Liver (tissue), 8 donors: ENCODE measurements at regions not wholly inside any gene's neighbourhood (a gene's known extent, or its start where the extent isn't known, plus 50 kb on each side); places are given as distances from the start of the nearest gene placed in this dataset.
A peak's percentile ranks its signal among the peaks of the same experiment; 100 is the strongest.

Experiments
- DNase-seq: peaks from one replicate; pipeline ENCODE4 v3.0.0-alpha.2; 2017; ENCODE audit warnings: low spot score
- H3K27ac ChIP-seq, 2 donors: one replicate each; pipeline ENCODE4 v1.7.0; 2013; ENCODE audit warnings: inconsistent platforms in 2 of 2, low read length in 2 of 2, control low read depth in 1 of 2, low read depth in 1 of 2, mild to moderate bottlenecking in 1 of 2
- H3K27me3 ChIP-seq, 4 donors: one replicate each; pipeline versions ENCODE4 v1.6.1 to v1.7.0; 2013; ENCODE audit warnings: low read length in 3 of 4, inconsistent platforms in 1 of 4, mild to moderate bottlenecking in 1 of 4, moderate library complexity in 1 of 4; ENCODE audit not compliant: control insufficient read depth in 4 of 4, insufficient read depth in 4 of 4
- H3K36me3 ChIP-seq, 4 donors: one replicate each; pipeline versions ENCODE4 v1.6.1 to v1.7.0; 2013; ENCODE audit warnings: low read length in 3 of 4, mild to moderate bottlenecking in 3 of 4, low read depth in 1 of 4, moderate library complexity in 1 of 4; ENCODE audit not compliant: control insufficient read depth in 4 of 4, insufficient read depth in 3 of 4
- H3K4me1 ChIP-seq, 4 donors: one replicate each; pipeline versions ENCODE4 v1.6.1 to v1.7.0; 2013; ENCODE audit warnings: low read length in 3 of 4, mild to moderate bottlenecking in 3 of 4, moderate library complexity in 1 of 4; ENCODE audit not compliant: control insufficient read depth in 4 of 4, insufficient read depth in 4 of 4
- H3K4me3 ChIP-seq, 3 donors: one replicate each; pipeline versions ENCODE4 v1.6.1 to v1.7.0; 2013; ENCODE audit warnings: low read length in 3 of 3, control low read depth in 1 of 3, low read depth in 1 of 3, mild to moderate bottlenecking in 1 of 3
- H3K9ac ChIP-seq, 2 donors: one replicate each; pipeline ENCODE4 v1.7.0; 2013; ENCODE audit warnings: low read length in 2 of 2, mild to moderate bottlenecking in 2 of 2, moderate library complexity in 2 of 2, control low read depth in 1 of 2, low read depth in 1 of 2
- H3K9me3 ChIP-seq, 4 donors: one replicate each; pipeline versions ENCODE4 v1.6.1 to v1.7.0; 2013; ENCODE audit warnings: low read length in 3 of 4; ENCODE audit not compliant: control insufficient read depth in 4 of 4
- EGR1 ChIP-seq, 2 donors: IDR thresholded peaks; 2 replicates each; pipeline ENCODE4 v1.6.1; 2016 to 2018; ENCODE audit warnings: antibody characterized with exemption in 2 of 2, low read depth in 2 of 2
- FOXA1 ChIP-seq: IDR thresholded peaks from 2 replicates; pipeline ENCODE4 v1.6.1; 2016; ENCODE audit warnings: antibody characterized with exemption
- FOXA2 ChIP-seq: IDR thresholded peaks from 2 replicates; pipeline ENCODE4 v1.6.1; 2016; ENCODE audit warnings: antibody characterized with exemption
- GABPA ChIP-seq, 2 donors: IDR thresholded peaks in 1 of 2; conservative IDR thresholded peaks in 1 of 2; 2 replicates each; pipeline ENCODE4 v1.6.1; 2016; ENCODE audit warnings: antibody characterized with exemption in 2 of 2, mild to moderate bottlenecking in 1 of 2, moderate library complexity in 1 of 2
- HNF4A ChIP-seq, 2 donors: conservative IDR thresholded peaks; 2 replicates each; pipeline ENCODE4 v1.6.1; 2016; ENCODE audit warnings: antibody characterized with exemption in 2 of 2, mild to moderate bottlenecking in 2 of 2
- HNF4G ChIP-seq: IDR thresholded peaks from 2 replicates; pipeline ENCODE4 v1.6.1; 2016; ENCODE audit warnings: antibody characterized with exemption
- JUND ChIP-seq, 2 donors: IDR thresholded peaks; 2 replicates each; pipeline ENCODE4 v1.6.1; 2016; ENCODE audit warnings: antibody characterized with exemption in 2 of 2
- NR2F2 ChIP-seq: IDR thresholded peaks from 2 replicates; pipeline ENCODE4 v1.6.1; 2016; ENCODE audit warnings: antibody characterized with exemption
- RAD21 ChIP-seq, 2 donors: IDR thresholded peaks; 2 replicates each; pipeline ENCODE4 v1.6.1; 2016; ENCODE audit warnings: antibody characterized with exemption in 2 of 2, mild to moderate bottlenecking in 2 of 2
- RXRA ChIP-seq, 2 donors: IDR thresholded peaks; 2 replicates each; pipeline ENCODE4 v1.6.1; 2017 to 2018; ENCODE audit warnings: antibody characterized with exemption in 2 of 2, mild to moderate bottlenecking in 1 of 2
- SP1 ChIP-seq: IDR thresholded peaks from 2 replicates; pipeline ENCODE4 v1.6.1; 2018; ENCODE audit warnings: antibody characterized with exemption, mild to moderate bottlenecking
- TAF1 ChIP-seq: conservative IDR thresholded peaks from 2 replicates; pipeline ENCODE4 v1.6.1; 2016; ENCODE audit warnings: antibody characterized with exemption, mild to moderate bottlenecking
- YY1 ChIP-seq: IDR thresholded peaks from 2 replicates; pipeline ENCODE4 v1.6.1; 2016; ENCODE audit warnings: antibody characterized with exemption, mild to moderate bottlenecking
- WGBS: extraction: QIAGEN DNeasy Blood & Tissue Kit; methylation state at CpG from one replicate; pipeline ENCODE4 v1.1.7; 2013; 5-methylcytosine and 5-hydroxymethylcytosine counted together
- TF ChIP-seq, protein P1 (sequence below): IDR thresholded peaks from 2 replicates; pipeline ENCODE4 v1.6.1; 2016; ENCODE audit warnings: antibody characterized with exemption, mild to moderate bottlenecking
- TF ChIP-seq, protein P2 (sequence below): fragments of 150-350 bp; IDR thresholded peaks from 2 replicates; pipeline ENCODE4 v1.5.1; 2017; ENCODE audit warnings: improper control_type of control experiment, low read depth, low read length; ENCODE audit not compliant: missing input control
- TF ChIP-seq, protein P3 (sequence below): IDR thresholded peaks from 2 replicates; pipeline ENCODE4 v1.6.1; 2016; ENCODE audit warnings: antibody characterized with exemption
- TF ChIP-seq, protein P4 (sequence below): IDR thresholded peaks from 2 replicates; pipeline ENCODE4 v1.6.1; 2016; ENCODE audit warnings: antibody characterized with exemption
- TF ChIP-seq, protein P5 (sequence below): IDR thresholded peaks from 2 replicates; pipeline ENCODE4 v1.6.1; 2016; ENCODE audit warnings: antibody characterized with exemption
- donor health status: healthy.
- donor health status: healthy.
- donor health status: healthy.
- donor health status: healthy.
- donor health status: healthy.

DNA sequence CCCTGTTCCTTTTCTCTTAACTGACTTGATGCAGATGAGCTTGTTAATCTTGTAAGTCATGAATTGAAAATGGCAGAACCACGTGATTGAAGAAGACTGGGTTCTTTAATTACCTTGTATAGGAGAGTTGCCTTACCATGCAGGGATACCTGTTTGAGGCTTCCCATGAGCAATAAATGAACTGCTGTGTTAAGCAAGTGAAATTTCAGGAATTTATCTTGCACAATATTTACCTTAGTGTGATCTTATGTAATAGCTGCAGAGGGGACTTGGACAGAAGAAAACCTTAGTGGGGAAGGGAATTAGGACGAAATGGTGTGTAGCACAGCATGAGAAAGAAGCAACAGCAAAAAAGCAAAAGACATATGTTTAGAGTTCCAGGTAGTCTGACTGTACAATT is 384.0 kb upstream of the TMEFF2 start:
- H3K4me3 ChIP-seq = no peak overlapping the region
- TF ChIP-seq EGR1 (IDR thresholded peaks at IDR 0.05; ENCODE audit: low read depth in 2 of 2) = no peak
- no peak for TF ChIP-seq HNF4G
- TF ChIP-seq SP1 = peak; percentile 10
- TF ChIP-seq FOXA2 = peak; percentile 84
- TF ChIP-seq, protein P1, sequence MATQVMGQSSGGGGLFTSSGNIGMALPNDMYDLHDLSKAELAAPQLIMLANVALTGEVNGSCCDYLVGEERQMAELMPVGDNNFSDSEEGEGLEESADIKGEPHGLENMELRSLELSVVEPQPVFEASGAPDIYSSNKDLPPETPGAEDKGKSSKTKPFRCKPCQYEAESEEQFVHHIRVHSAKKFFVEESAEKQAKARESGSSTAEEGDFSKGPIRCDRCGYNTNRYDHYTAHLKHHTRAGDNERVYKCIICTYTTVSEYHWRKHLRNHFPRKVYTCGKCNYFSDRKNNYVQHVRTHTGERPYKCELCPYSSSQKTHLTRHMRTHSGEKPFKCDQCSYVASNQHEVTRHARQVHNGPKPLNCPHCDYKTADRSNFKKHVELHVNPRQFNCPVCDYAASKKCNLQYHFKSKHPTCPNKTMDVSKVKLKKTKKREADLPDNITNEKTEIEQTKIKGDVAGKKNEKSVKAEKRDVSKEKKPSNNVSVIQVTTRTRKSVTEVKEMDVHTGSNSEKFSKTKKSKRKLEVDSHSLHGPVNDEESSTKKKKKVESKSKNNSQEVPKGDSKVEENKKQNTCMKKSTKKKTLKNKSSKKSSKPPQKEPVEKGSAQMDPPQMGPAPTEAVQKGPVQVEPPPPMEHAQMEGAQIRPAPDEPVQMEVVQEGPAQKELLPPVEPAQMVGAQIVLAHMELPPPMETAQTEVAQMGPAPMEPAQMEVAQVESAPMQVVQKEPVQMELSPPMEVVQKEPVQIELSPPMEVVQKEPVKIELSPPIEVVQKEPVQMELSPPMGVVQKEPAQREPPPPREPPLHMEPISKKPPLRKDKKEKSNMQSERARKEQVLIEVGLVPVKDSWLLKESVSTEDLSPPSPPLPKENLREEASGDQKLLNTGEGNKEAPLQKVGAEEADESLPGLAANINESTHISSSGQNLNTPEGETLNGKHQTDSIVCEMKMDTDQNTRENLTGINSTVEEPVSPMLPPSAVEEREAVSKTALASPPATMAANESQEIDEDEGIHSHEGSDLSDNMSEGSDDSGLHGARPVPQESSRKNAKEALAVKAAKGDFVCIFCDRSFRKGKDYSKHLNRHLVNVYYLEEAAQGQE = no peak
- TF ChIP-seq, protein P2, sequence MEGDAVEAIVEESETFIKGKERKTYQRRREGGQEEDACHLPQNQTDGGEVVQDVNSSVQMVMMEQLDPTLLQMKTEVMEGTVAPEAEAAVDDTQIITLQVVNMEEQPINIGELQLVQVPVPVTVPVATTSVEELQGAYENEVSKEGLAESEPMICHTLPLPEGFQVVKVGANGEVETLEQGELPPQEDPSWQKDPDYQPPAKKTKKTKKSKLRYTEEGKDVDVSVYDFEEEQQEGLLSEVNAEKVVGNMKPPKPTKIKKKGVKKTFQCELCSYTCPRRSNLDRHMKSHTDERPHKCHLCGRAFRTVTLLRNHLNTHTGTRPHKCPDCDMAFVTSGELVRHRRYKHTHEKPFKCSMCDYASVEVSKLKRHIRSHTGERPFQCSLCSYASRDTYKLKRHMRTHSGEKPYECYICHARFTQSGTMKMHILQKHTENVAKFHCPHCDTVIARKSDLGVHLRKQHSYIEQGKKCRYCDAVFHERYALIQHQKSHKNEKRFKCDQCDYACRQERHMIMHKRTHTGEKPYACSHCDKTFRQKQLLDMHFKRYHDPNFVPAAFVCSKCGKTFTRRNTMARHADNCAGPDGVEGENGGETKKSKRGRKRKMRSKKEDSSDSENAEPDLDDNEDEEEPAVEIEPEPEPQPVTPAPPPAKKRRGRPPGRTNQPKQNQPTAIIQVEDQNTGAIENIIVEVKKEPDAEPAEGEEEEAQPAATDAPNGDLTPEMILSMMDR = no peak
- TF ChIP-seq GABPA (IDR thresholded peaks at IDR 0.05 in 1 of 2, conservative IDR thresholded peaks at IDR 0.05 in 1 of 2) = no peak
- TF ChIP-seq YY1 = peak; percentile 37
- no peak for TF ChIP-seq TAF1
- peak; percentile 18 to 53 for TF ChIP-seq HNF4A (conservative IDR thresholded peaks at IDR 0.05)
- TF ChIP-seq RXRA (IDR thresholded peaks at IDR 0.05) = peak; percentile 28 to 59
- TF ChIP-seq, protein P3, sequence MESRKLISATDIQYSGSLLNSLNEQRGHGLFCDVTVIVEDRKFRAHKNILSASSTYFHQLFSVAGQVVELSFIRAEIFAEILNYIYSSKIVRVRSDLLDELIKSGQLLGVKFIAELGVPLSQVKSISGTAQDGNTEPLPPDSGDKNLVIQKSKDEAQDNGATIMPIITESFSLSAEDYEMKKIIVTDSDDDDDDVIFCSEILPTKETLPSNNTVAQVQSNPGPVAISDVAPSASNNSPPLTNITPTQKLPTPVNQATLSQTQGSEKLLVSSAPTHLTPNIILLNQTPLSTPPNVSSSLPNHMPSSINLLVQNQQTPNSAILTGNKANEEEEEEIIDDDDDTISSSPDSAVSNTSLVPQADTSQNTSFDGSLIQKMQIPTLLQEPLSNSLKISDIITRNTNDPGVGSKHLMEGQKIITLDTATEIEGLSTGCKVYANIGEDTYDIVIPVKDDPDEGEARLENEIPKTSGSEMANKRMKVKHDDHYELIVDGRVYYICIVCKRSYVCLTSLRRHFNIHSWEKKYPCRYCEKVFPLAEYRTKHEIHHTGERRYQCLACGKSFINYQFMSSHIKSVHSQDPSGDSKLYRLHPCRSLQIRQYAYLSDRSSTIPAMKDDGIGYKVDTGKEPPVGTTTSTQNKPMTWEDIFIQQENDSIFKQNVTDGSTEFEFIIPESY = peak; percentile 37
- no peak for TF ChIP-seq NR2F2
- peak; percentile 20 to 30 for TF ChIP-seq RAD21 (IDR thresholded peaks at IDR 0.05)
- peak in 1 of 2 donors; percentile 20 for TF ChIP-seq JUND (IDR thresholded peaks at IDR 0.05)
- TF ChIP-seq, protein P4, sequence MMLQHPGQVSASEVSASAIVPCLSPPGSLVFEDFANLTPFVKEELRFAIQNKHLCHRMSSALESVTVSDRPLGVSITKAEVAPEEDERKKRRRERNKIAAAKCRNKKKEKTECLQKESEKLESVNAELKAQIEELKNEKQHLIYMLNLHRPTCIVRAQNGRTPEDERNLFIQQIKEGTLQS = peak; percentile 57
- TF ChIP-seq, protein P5, sequence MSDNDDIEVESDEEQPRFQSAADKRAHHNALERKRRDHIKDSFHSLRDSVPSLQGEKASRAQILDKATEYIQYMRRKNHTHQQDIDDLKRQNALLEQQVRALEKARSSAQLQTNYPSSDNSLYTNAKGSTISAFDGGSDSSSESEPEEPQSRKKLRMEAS = peak; percentile 35
- peak; percentile 43 for TF ChIP-seq FOXA1
- DNase-seq = no peak

More for the DNA sequence above, 384.0 kb upstream of the TMEFF2 start:
- H3K9ac ChIP-seq = no peak overlapping the region
- no peaks in the 10 kb centered on the region for H3K36me3 ChIP-seq
- H3K27ac ChIP-seq = no peak overlapping the region
- H3K27me3 ChIP-seq = no peaks in the 10 kb centered on the region
- 25% methylated on average over 2 of the region's 2 CpGs for WGBS
- peaks cover 0 to 14% (median 11%) of the 10 kb centered on the region in 4 donors for H3K4me1 ChIP-seq
- no peaks in the 10 kb centered on the region for H3K9me3 ChIP-seq
